Glomerular visceral epithelial cell (primary cell): ENCODE measurements at regions not wholly inside any gene's neighbourhood (a gene's known extent, or its start where the extent isn't known, plus 50 kb on each side); places are given as distances from the start of the nearest gene placed in this dataset.
"Not testable (repeated sequence)": the region's sequence is repeated elsewhere in the genome, so short reads cannot be mapped to it uniquely, and the experiment has no call there.

ENCODE experiments used
- DNase-seq: peaks from one replicate; pipeline ENCODE4 v3.0.0-alpha.2; 2016; ENCODE audit errors: extremely low spot score

DNA sequence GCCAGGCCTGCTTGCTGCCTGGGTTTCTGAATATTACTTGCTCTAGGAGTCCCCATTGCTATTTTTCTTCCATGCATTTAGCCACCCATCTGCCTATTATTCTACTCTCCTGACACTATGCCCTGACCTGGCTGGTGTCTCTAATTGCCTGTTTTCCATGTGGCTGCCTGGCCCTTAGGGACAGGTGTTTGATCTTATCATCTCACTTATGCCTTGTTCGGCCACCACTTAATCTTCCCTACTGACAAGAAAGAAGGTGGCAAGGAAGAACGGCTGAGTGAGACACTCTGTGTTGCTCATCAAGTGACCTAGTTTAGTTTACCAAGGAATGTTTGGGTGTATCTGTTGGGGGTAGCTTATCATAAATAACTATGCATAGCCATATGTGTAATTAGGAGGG lies 50.4 kb upstream of the RAPH1 start:
- no peak for DNase-seq

GRCh38 chr2:203586206-203586605 lies 51.1 kb upstream of the RAPH1 start:
- DNase-seq = no peak

GRCh38 chr2:203586696-203587095 lies 51.6 kb upstream of the RAPH1 start:
- no peak for DNase-seq

DNA sequence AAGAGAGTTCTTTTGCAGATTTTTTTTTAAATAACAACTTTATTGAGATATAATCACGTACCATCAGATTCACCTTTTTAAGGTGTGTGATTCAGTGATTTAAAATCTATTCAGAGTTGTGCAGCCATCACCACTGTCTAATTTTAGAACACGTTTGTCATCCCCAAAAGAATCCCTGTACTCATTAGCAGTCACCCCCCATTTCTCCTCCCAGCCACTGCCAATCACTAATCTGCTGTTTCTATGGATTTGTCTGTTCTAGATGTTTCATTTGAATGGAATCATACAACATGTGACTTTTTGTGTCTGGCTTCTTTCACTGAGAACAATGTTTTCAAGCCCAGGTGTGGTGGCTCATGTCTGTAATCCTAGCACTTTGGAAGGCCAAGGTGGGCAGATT lies 55.4 kb upstream of the RAPH1 start:
- no peak for DNase-seq

DNA sequence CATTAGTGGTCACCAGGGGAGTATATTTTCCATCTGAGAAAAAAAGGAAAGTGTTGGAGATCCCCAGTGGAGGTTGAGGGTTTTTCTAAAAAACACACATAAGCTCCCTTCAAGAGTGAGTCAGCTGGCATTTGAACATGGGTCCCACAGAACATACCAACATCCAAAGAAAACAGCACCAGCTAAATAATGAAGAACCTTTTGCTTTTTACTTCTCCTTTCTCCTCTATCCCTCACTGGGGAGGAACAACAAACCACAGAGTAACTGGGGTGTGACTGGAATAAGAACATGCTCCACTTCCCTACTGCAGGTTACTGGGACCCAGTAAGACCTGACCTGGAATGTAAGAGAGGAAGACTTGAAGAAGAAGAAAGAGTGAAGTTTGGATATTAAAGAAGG lies 56.5 kb upstream of the RAPH1 start:
- peak; percentile 79 for DNase-seq

DNA sequence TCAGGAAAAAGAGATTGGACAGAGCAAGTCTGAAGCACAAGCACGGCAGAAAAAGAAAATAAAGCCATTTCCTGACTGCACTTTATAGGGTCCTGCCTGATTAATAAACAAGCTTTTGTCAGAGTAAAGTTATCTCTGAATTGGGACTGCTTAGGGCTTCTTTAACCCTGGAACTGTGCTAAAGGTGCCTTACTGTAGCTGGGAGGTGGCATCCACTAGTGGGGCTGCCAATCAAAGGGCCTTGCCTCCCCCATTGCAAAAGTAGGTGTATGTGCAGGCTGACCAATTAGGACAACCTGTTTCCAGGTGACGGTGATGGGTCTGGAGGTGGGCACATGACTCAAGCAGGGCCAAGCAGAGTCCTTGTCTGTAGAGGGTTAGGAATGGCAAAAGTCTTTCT lies 57.4 kb upstream of the RAPH1 start:
- DNase-seq = no peak

DNA sequence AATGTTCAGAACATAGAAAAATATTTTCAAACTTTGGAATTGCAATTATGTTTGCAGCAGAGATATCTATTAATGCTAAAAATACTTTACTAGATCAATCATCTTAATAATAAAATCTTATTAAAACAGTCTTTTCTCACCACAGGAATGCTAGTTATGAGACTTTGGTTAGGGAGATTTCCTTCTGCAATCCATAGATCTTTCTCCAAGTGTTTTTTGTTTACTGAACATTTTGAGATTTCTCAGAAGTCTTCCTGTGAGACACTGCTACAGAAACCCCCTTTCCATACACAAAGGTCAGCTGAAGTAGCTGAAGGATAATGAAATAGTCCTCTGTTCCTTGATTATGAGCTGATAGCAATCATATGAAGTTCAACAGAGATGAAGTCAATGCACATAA lies 59.4 kb upstream of the RAPH1 start:
- DNase-seq = no peak

- no peak for DNase-seq
Measured at GRCh38 chr2:203596183-203596582, 61.1 kb upstream of the RAPH1 start.

GRCh38 chr2:203599509-203599908 lies 64.4 kb upstream of the RAPH1 start:
- DNase-seq = no peak

DNA sequence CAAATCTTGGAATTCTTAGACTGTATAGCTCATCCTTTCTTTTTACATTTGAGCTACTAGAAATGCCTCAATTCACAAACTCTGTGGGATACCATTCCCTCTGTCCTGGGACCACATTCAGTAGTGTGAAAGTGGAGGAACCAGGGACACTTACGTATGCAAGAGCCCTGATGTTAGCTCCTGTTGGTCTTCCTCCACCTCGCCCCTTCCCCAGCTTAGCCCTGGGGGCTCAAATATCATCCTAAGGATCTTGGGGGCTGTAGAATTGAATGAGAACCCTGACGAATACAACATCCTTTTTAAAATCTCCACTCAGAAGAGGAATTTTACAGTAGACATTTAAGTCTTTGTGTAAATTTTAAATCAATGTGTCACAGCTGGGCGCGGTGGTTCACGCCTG lies 65.2 kb upstream of the RAPH1 start:
- DNase-seq = no peak

DNA sequence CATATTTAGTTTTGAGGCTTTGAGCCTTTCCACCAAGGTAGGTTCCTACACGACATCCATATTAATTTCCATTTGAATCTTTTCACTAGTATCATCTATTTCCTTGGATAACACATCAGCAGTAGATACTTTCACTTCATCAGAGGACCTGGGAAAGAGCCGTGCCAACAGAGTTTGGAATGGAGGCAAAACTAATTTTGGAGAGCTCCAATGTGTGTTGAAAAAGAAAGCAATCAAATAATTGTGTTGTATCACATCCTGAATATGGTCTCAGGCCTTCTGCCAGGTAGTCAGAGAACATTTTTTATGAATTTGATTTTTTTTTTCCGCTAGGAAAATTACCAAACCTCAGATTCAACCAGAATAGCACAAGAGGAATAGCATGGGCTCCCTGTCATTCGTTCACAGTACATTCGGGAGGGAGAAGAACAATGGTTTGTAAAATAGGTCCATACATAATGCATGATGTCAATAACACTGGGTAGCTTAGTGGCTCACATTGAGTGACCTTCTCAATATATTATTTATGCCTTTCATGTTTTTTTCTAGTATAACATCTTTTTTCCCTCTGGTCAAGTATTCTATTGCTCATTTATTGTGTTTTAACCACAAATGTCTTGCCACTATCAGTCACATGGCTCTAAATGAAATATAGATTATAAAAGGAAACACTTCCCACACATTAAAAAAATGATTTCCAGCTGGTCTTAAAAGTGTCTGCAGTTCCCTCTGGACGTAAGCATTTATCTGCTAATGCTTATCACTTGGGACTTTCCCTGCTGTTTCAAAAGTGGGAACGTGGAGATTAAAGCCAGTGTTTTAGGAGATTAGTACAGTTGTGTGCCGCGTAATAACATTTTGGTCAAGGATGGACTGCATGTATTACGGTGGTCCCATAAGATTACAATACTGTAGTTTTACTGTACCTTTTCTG lies 68.6 kb upstream of the RAPH1 start:
- no peak for DNase-seq

DNA sequence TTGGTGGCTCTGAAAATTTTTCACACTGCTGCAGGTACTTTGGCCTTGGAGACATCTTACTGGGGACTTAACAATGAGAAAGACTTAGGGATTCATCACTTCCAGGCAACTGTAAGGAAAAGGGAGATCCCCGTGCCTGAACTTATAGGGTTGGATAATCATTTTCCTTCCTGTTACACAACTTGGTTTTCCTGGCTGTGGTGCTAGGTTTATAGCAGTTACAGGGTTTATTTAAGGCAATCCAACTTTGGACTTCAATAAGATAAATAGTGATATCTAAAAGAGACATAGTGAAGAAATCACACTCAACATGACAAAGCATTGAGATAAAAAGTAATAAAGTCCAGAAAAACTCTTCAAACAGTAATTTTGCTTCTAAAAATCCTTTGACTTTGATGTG lies 70.2 kb upstream of the RAPH1 start:
- no peak for DNase-seq

GRCh38 chr2:203606051-203606450 lies 71.0 kb upstream of the RAPH1 start:
- DNase-seq = no peak

- no peak for DNase-seq
Measured at GRCh38 chr2:203610558-203610957, 75.5 kb upstream of the RAPH1 start.

- no peak for DNase-seq
Measured at GRCh38 chr2:203612246-203612645, 77.1 kb upstream of the RAPH1 start.

GRCh38 chr2:203619267-203619878 lies 84.3 kb upstream of the RAPH1 start:
- DNase-seq = no peak

DNA sequence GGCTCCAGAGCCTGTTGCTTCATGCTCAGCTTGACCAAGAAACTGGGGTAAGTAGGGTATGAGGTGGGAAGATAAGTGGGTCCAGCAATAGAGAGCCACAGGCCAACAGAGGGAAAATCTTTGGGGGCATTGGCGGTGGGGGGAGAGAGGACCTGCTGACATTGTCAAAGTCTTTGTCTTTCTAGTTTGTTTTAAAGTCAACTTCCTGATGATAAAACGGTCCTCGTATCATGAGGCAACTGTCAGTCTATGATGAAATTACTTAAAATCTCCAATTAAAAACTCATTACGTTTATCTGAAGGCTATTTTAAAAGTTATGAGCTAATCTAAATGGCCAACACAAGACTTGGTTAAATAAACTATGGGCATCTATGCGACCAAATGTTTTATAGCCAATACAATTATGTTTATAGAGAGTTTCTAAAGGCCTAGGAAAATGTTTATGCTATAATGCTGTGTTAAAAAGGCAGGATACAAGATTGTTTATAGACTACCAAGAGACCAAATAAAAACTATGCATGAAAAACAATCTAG lies 84.4 kb upstream of the CD28 start:
- no peak for DNase-seq

DNA sequence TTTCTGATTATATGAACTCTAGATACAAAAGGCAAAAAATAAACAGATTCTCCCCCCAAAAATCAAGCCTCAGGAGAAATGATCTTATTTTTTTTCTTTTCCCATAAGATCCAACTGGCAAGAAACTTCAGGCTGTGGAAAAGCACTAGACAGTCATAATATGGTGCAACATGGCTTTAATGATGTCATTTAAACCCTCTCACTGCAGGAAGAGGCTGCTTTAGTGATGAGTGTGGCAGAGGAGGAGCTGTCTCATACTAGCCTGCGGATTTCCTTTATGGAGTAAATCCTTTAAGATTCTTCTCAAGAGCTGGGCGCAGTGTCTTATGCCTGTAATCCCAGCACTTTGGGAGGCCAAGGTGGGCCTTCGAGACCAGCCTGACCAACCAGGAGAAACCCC lies 83.3 kb upstream of the CD28 start:
- peak; percentile 72 for DNase-seq

DNA sequence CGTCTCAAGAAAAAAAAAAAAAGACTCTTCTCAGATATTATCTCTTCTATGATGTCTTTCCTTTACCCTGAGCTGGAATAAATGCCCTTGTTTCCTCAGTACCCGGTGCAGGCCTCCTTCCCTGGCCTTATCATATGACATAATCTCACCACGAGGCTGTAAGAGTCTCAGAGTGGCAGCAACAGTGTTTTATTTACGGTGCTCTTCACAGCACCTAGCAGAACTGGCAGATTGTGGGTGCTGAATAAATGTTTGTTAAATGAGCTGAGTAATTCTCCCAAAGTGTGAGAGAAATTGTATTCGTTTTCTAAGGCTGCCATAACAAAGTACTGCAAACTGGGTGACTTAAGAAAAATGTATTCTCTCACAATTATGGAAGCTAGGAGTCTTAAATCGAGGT lies 82.8 kb upstream of the CD28 start:
- peak; percentile 36 for DNase-seq

DNA sequence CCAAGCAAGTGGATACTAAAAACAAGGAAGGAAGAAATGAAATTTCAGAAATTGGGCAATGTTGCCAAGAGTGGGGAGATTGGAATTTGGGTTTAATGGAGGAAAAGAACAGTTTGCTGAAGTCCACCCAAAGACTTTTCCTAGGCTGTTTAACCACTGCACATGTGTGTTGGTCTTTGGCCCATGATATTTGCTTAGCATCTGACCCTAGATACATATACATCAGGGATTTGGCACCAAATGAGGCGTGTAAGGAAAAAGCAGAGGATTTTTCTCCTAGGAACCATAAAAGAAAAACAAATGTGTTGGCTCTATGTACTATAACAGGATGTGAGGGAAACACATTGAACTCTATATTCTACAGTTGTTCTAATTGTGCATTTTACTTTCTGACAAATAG lies 80.7 kb upstream of the CD28 start:
- no peak for DNase-seq

DNA sequence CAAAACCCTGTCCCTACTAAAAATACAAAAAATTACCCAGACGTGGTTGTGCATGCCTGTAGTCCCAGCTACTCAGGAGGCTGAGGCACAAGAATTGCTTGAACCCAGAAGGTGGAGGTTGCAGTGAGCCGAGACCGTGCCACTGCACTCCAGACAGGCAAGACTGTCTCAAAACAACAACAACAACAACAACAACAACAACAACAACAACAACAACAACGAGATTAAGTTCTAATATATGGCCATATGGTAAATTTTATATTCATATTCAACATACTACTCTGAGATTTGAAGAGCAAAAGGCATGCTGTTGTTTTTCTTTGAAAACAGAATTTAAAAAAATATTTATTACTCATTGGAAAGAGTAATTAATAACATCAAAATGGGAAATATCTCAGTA lies 80.2 kb upstream of the CD28 start:
- not testable (repeated sequence) for DNase-seq

- no peak for DNase-seq
Measured at GRCh38 chr2:203626952-203627681, 79.3 kb upstream of the CD28 start.
